Lung (tissue), 11 donors: ENCODE measurements at regions not wholly inside any gene's neighbourhood (a gene's known extent, or its start where the extent isn't known, plus 50 kb on each side); places are given as distances from the start of the nearest gene placed in this dataset.

Source experiments
- ATAC-seq: fragments of 200-7000 bp; cut with Tn5 transposase; one replicate; pipeline ENCODE4 v1.9.1; 2020; ENCODE audit warnings: moderate number of reproducible peaks; ENCODE audit not compliant: insufficient read depth, low FRiP score
- DNase-seq, 3 donors: peaks; one replicate each; pipeline ENCODE4 v3.0.0-alpha.2; 2013 to 2017
- H3K27ac ChIP-seq, 2 donors: one replicate each; pipeline ENCODE4 v1.5.1; 2013; ENCODE audit warnings: mild to moderate bottlenecking in 2 of 2, moderate library complexity in 2 of 2, control low read depth in 1 of 2, inconsistent platforms in 1 of 2, low read depth in 1 of 2, low read length in 1 of 2
- H3K27me3 ChIP-seq, 3 donors: one replicate each; pipeline ENCODE4 v1.5.1; 2013; ENCODE audit warnings: low read length in 2 of 3; ENCODE audit not compliant: control insufficient read depth in 3 of 3, insufficient read depth in 3 of 3
- H3K36me3 ChIP-seq, 4 donors: one replicate each; pipeline ENCODE4 v1.5.1; 2013; ENCODE audit warnings: low read length in 4 of 4, mild to moderate bottlenecking in 1 of 4, moderate library complexity in 1 of 4; ENCODE audit not compliant: control insufficient read depth in 4 of 4, insufficient read depth in 4 of 4
- H3K4me1 ChIP-seq, 5 donors: one replicate each; pipeline ENCODE4 v1.5.1; 2013; ENCODE audit warnings: low read length in 5 of 5, mild to moderate bottlenecking in 2 of 5, moderate library complexity in 1 of 5; ENCODE audit not compliant: control insufficient read depth in 5 of 5, insufficient read depth in 5 of 5
- H3K4me3 ChIP-seq: one replicate; pipeline ENCODE4 v1.5.1; 2013; ENCODE audit warnings: mild to moderate bottlenecking, control low read depth, moderate library complexity
- H3K9ac ChIP-seq, 2 donors: one replicate each; pipeline ENCODE4 v1.5.1; 2013; ENCODE audit warnings: low read length in 2 of 2, control low read depth in 1 of 2; ENCODE audit not compliant: insufficient read depth in 1 of 2
- H3K9me3 ChIP-seq, 4 donors: one replicate each; pipeline ENCODE4 v1.5.1; 2013; ENCODE audit warnings: low read length in 3 of 4, mild to moderate bottlenecking in 1 of 4, moderate library complexity in 1 of 4; ENCODE audit not compliant: control insufficient read depth in 4 of 4, insufficient read depth in 3 of 4
- WGBS, 2 donors: extraction: QIAGEN DNeasy Blood & Tissue Kit; methylation state at CpG; one replicate each; pipeline ENCODE4 v1.1.7; 2013; 5-methylcytosine and 5-hydroxymethylcytosine counted together
- TF ChIP-seq, protein P1 (sequence below): IDR thresholded peaks from 2 replicates; pipeline ENCODE4 v1.5.1; 2012; ENCODE audit warnings: mild to moderate bottlenecking; ENCODE audit errors: control extremely low read depth, extremely low read depth
- donor health status: control.
- donor health status: control.
- donor health status: Bipolar disorder and iron deficiency.
- donor health status: healthy.
- donor health status: DM: yes; HTN: yes; CAD: no.

DNA sequence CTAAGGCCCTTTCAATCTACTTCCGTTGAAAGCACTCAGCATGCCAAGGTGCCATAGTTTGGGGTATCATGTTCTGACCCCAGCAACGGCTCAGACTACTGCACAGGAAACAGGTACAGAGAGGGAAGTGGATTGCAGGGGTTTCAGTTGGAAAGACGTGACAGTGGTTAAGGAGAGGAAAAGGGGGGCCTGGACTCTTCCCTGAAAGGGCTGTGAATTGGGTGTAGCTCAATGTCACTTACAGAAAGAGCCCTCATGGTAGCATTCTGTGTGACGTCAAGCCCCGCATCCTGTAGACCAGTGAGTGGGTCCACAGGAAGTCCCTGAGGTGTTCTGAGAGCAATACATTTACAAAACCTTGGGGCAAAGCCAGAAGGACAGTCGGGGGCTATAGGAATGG lies 121.5 kb upstream of the GYPC start:
- Histone ChIP-seq H3K27ac (peak overlapping the region in 1 of 2 donors; percentile 12), H3K27me3 (no peaks in the 10 kb centered on the region), H3K9me3 (no peaks in the 10 kb centered on the region), H3K4me3 (no peak overlapping the region), H3K9ac (no peak overlapping the region), H3K4me1 (peaks cover 0 to 2% (median 0%) of the 10 kb centered on the region in 5 donors), H3K36me3 (no peaks in the 10 kb centered on the region)
- TF ChIP-seq, protein P1, sequence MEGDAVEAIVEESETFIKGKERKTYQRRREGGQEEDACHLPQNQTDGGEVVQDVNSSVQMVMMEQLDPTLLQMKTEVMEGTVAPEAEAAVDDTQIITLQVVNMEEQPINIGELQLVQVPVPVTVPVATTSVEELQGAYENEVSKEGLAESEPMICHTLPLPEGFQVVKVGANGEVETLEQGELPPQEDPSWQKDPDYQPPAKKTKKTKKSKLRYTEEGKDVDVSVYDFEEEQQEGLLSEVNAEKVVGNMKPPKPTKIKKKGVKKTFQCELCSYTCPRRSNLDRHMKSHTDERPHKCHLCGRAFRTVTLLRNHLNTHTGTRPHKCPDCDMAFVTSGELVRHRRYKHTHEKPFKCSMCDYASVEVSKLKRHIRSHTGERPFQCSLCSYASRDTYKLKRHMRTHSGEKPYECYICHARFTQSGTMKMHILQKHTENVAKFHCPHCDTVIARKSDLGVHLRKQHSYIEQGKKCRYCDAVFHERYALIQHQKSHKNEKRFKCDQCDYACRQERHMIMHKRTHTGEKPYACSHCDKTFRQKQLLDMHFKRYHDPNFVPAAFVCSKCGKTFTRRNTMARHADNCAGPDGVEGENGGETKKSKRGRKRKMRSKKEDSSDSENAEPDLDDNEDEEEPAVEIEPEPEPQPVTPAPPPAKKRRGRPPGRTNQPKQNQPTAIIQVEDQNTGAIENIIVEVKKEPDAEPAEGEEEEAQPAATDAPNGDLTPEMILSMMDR: no peak
- ATAC-seq (no peak), DNase-seq (no peak)
- WGBS, 2 donors: 17 to 46% methylated on average over 6 of the region's 6 CpGs

DNA sequence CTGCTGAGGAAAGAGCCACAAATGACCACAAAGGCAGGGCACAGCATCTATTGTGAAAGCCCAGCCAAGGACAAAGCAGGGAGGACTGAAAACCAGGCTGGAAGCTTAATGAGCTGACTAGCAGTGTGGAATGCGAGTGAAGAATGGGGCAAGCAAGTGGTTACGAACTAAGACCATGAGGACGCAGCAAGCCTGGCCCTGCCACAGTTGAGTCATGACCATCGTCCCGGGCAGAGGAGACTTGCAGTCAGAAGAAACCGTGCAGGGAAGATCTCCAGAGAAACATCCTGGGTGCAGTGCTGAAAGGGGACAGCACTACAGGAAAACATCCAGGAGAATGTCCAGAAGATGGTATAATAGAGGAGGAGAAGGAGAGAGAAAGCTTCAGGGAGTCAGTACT lies 120.5 kb upstream of the GYPC start:
- H3K9me3 ChIP-seq: no peaks in the 10 kb centered on the region
- no peaks in the 10 kb centered on the region for H3K27me3 ChIP-seq
- no peak overlapping the region for H3K27ac ChIP-seq
- no peak for DNase-seq
- H3K4me3 ChIP-seq: no peak overlapping the region
- no peak for ATAC-seq
- H3K9ac ChIP-seq: no peak overlapping the region
- no peaks in the 10 kb centered on the region for H3K36me3 ChIP-seq
- H3K4me1 ChIP-seq: peaks cover 0 to 2% (median 0%) of the 10 kb centered on the region in 5 donors
- TF ChIP-seq, protein P1: no peak
- WGBS, 2 donors: 47 to 83% methylated on average over 6 of the region's 6 CpGs

DNA sequence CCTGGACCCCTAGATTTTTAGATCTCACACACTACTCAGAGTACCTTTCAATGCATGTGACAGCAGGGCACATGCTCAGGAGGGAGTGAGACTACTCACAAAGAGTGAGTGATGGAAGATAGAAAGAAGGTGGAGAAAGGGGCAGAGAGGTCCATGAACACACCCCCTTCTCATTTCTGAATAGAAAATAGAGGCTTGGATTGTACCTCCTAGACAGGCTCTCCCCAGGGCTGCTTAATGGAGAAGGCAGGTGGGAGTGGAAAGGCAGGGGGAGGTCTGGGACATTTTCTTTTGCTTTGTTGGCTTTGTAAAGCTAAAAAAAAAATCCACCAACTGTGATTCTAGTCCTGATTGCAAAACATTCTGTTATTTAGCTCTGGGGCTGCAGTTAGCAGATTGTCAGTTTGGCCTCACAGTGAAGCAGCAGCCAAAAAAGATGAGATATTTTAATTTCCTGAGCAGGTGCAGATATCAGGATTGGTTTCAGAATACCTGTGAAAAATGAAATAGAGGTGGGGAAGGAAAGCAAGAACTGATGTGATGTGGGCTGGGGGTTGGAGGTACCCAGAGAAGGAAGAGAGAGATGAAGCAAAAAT lies 119.3 kb upstream of the GYPC start:
- DNase-seq (no peak), ATAC-seq (no peak)
- TF ChIP-seq, protein P1: no peak
- H3K4me1 ChIP-seq: peaks cover 0 to 2% (median 0%) of the 10 kb centered on the region in 5 donors
- no peaks in the 10 kb centered on the region for H3K27me3 ChIP-seq
- no peaks in the 10 kb centered on the region for H3K9me3 ChIP-seq
- no peak overlapping the region for H3K4me3 ChIP-seq
- H3K9ac ChIP-seq: no peak overlapping the region
- H3K36me3 ChIP-seq: no peaks in the 10 kb centered on the region
- H3K27ac ChIP-seq: no peak overlapping the region

DNA sequence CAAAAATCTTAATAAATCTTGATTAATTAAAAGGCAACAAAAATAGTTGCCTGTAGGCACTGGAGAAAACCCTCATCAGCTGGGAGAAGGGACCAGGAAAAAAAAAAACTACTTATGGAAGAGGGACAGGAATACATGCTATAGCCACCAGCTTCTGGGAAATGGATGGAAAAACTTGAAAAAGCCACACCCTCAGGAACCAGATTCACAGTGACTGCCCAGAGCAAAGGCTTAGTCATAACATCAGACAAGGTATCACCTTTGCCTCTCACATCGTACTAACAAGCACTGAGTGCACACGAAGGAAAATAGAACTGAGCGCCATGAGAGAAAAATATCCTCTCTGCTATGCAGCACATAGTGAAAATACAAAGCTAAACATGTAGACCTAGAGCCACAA lies 116.9 kb upstream of the GYPC start:
- ATAC-seq: no peak
- no peaks in the 10 kb centered on the region for H3K36me3 ChIP-seq
- H3K27ac ChIP-seq: no peak overlapping the region
- TF ChIP-seq, protein P1: no peak
- no peak overlapping the region for H3K9ac ChIP-seq
- no peak overlapping the region for H3K4me3 ChIP-seq
- peaks cover 0 to 2% (median 0%) of the 10 kb centered on the region in 5 donors for H3K4me1 ChIP-seq
- DNase-seq: no peak
- no peaks in the 10 kb centered on the region for H3K27me3 ChIP-seq
- peaks cover 0 to 4% (median 0%) of the 10 kb centered on the region in 4 donors for H3K9me3 ChIP-seq
- WGBS, 2 donors: 93% methylated on average over 3 of the region's 3 CpGs
